Peyer's patch (tissue), 4 donors: ENCODE measurements at regions not wholly inside any gene's neighbourhood (a gene's known extent, or its start where the extent isn't known, plus 50 kb on each side); places are given as distances from the start of the nearest gene placed in this dataset.

Experiments
- DNase-seq, 3 donors: peaks; one replicate each; pipeline ENCODE4 v3.0.0-alpha.2; 2017 to 2019
- H3K27ac ChIP-seq, 4 donors: fragments of 200-600 bp; sonication (generic); one replicate each; pipeline ENCODE4 v1.5.1; 2016 to 2019
- H3K27me3 ChIP-seq, 2 donors: fragments of 200-600 bp; sonication (generic); one replicate each; pipeline ENCODE4 v1.5.1; 2019
- H3K36me3 ChIP-seq, 3 donors: fragments of 200-600 bp; sonication (generic); one replicate each; pipeline ENCODE4 v1.5.1; 2016 to 2019
- H3K4me1 ChIP-seq, 4 donors: fragments of 200-600 bp; sonication (generic); one replicate each; pipeline ENCODE4 v1.5.1; 2016 to 2019
- H3K4me3 ChIP-seq, 4 donors: fragments of 200-600 bp; sonication (generic); 1 replicate in 3 of 4; 2 replicates in 1 of 4; pipeline ENCODE4 v1.5.1; 2016 to 2019; ENCODE audit warnings: mild to moderate bottlenecking in 1 of 4
- H3K9me3 ChIP-seq, 4 donors: fragments of 200-600 bp; sonication (generic); one replicate each; pipeline ENCODE4 v1.5.1; 2016 to 2019; ENCODE audit warnings: mild to moderate bottlenecking in 1 of 4
- POLR2A ChIP-seq, 2 donors: fragments of 450-650 bp; IDR thresholded peaks; one replicate each; pipeline ENCODE4 v1.5.1; 2017; ENCODE audit warnings: antibody characterized with exemption in 2 of 2, mild to moderate bottlenecking in 2 of 2, moderate library complexity in 2 of 2
- TF ChIP-seq, protein P1 (sequence below), 6 experiments: fragments of 450-650 bp in 4 of 6; fragments of 200-600 bp in 2 of 6; sonication (generic) in 1 of 6; IDR thresholded peaks; one replicate each; pipeline ENCODE4 v1.5.1; 2017 to 2019; ENCODE audit warnings: antibody characterized with exemption in 6 of 6, mild to moderate bottlenecking in 3 of 6, moderate library complexity in 1 of 6

- H3K36me3 ChIP-seq = no peaks in the 10 kb centered on the region
- H3K4me1 ChIP-seq = no peaks in the 10 kb centered on the region
- no peak overlapping the region for H3K4me3 ChIP-seq
- H3K27me3 ChIP-seq = no peaks in the 10 kb centered on the region
- H3K9me3 ChIP-seq = no peaks in the 10 kb centered on the region
- TF ChIP-seq POLR2A (IDR thresholded peaks at IDR 0.05) = no peak
- TF ChIP-seq, protein P1, sequence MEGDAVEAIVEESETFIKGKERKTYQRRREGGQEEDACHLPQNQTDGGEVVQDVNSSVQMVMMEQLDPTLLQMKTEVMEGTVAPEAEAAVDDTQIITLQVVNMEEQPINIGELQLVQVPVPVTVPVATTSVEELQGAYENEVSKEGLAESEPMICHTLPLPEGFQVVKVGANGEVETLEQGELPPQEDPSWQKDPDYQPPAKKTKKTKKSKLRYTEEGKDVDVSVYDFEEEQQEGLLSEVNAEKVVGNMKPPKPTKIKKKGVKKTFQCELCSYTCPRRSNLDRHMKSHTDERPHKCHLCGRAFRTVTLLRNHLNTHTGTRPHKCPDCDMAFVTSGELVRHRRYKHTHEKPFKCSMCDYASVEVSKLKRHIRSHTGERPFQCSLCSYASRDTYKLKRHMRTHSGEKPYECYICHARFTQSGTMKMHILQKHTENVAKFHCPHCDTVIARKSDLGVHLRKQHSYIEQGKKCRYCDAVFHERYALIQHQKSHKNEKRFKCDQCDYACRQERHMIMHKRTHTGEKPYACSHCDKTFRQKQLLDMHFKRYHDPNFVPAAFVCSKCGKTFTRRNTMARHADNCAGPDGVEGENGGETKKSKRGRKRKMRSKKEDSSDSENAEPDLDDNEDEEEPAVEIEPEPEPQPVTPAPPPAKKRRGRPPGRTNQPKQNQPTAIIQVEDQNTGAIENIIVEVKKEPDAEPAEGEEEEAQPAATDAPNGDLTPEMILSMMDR (IDR thresholded peaks at IDR 0.05) = no peak
- H3K27ac ChIP-seq = no peak overlapping the region
- no peak for DNase-seq
Measured at GRCh38 chr9:89926691-89927220, 321.9 kb downstream of the GADD45G start.

GRCh38 chr9:89928106-89928505, 323.3 kb downstream of the GADD45G start:
- Histone ChIP-seq H3K36me3 (no peaks in the 10 kb centered on the region), H3K4me3 (no peak overlapping the region), H3K27me3 (no peaks in the 10 kb centered on the region), H3K4me1 (no peaks in the 10 kb centered on the region), H3K27ac (no peak overlapping the region), H3K9me3 (no peaks in the 10 kb centered on the region)
- TF ChIP-seq POLR2A (IDR thresholded peaks at IDR 0.05) = no peak
- no peak for DNase-seq

DNA sequence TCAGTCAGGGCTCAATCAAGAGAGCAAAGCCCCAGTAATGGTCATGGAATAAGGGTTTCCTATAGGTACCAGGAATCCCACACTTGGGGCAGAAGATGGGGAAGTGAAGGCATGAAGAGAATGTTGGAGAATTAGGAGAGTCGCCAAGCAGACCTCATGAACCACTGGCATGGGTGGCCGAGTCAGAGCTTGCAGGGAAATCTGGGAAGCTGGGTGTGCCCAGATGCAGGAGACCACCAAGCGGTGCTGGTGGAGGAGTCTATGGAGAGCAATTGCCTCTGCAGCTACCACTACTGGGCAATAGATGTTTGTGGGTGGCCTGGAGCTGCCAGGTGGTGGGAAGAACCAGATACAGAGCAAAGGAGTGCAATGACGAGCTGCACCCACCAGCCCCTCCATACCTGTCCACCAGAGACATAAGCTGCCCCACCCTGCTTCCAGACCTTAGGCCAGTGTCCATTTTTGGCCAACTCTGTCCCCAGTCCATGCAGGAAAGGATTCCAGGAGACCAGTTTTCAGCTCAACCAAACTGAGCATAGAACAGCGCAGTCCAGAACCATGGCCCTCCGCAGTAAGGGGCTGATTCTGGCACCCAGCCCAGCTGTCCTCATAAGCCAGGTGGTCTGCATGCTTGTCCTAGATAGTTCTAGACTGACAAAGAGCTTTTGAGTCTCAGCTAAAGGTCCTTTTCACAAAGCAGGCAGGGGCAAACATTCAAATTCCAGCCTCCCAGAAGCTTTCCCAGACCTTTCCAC, 323.9 kb downstream of the GADD45G start:
- Histone ChIP-seq H3K36me3 (no peaks in the 10 kb centered on the region), H3K4me3 (no peak overlapping the region), H3K4me1 (no peaks in the 10 kb centered on the region), H3K27me3 (no peaks in the 10 kb centered on the region), H3K27ac (no peak overlapping the region), H3K9me3 (no peaks in the 10 kb centered on the region)
- DNase-seq = no peak
- TF ChIP-seq POLR2A (IDR thresholded peaks at IDR 0.05) = no peak
- TF ChIP-seq, protein P1 (IDR thresholded peaks at IDR 0.05) = no peak

GRCh38 chr9:89929315-89929672, 324.5 kb downstream of the GADD45G start:
- H3K27me3 ChIP-seq = no peaks in the 10 kb centered on the region
- no peaks in the 10 kb centered on the region for H3K9me3 ChIP-seq
- TF ChIP-seq, protein P1 (IDR thresholded peaks at IDR 0.05) = no peak
- TF ChIP-seq POLR2A (IDR thresholded peaks at IDR 0.05) = no peak
- H3K4me3 ChIP-seq = no peak overlapping the region
- H3K4me1 ChIP-seq = no peaks in the 10 kb centered on the region
- no peak for DNase-seq
- no peaks in the 10 kb centered on the region for H3K36me3 ChIP-seq
- H3K27ac ChIP-seq = no peak overlapping the region

- no peaks in the 10 kb centered on the region for H3K9me3 ChIP-seq
- no peak overlapping the region for H3K27ac ChIP-seq
- no peaks in the 10 kb centered on the region for H3K4me1 ChIP-seq
- H3K27me3 ChIP-seq = no peaks in the 10 kb centered on the region
- H3K4me3 ChIP-seq = no peak overlapping the region
- DNase-seq = no peak
- H3K36me3 ChIP-seq = no peaks in the 10 kb centered on the region
- TF ChIP-seq POLR2A (IDR thresholded peaks at IDR 0.05) = no peak
- TF ChIP-seq, protein P1 (IDR thresholded peaks at IDR 0.05) = no peak
Measured at GRCh38 chr9:89929673-89930480, 325.1 kb downstream of the GADD45G start.

GRCh38 chr9:89933578-89933977, 328.8 kb downstream of the GADD45G start:
- DNase-seq = no peak
- Histone ChIP-seq H3K27me3 (no peaks in the 10 kb centered on the region), H3K9me3 (no peaks in the 10 kb centered on the region), H3K4me1 (no peaks in the 10 kb centered on the region), H3K27ac (no peak overlapping the region), H3K4me3 (no peak overlapping the region), H3K36me3 (no peaks in the 10 kb centered on the region)
- no peak for TF ChIP-seq POLR2A (IDR thresholded peaks at IDR 0.05)
- TF ChIP-seq, protein P1 (IDR thresholded peaks at IDR 0.05) = no peak
